ENCODE measurements at regions not wholly inside any gene's neighbourhood (a gene's known extent, or its start where the extent isn't known, plus 50 kb on each side); places are given as distances from the start of the nearest gene placed in this dataset.
"Not testable (repeated sequence)": the region's sequence is repeated elsewhere in the genome, so short reads cannot be mapped to it uniquely, and the experiment has no call there.

- no peak for DNase-seq (ENCODE audit: low read depth)
These were observed 327.2 kb downstream of the SOX9 start for GRCh38 chr17:72448019-72448418.

DNA sequence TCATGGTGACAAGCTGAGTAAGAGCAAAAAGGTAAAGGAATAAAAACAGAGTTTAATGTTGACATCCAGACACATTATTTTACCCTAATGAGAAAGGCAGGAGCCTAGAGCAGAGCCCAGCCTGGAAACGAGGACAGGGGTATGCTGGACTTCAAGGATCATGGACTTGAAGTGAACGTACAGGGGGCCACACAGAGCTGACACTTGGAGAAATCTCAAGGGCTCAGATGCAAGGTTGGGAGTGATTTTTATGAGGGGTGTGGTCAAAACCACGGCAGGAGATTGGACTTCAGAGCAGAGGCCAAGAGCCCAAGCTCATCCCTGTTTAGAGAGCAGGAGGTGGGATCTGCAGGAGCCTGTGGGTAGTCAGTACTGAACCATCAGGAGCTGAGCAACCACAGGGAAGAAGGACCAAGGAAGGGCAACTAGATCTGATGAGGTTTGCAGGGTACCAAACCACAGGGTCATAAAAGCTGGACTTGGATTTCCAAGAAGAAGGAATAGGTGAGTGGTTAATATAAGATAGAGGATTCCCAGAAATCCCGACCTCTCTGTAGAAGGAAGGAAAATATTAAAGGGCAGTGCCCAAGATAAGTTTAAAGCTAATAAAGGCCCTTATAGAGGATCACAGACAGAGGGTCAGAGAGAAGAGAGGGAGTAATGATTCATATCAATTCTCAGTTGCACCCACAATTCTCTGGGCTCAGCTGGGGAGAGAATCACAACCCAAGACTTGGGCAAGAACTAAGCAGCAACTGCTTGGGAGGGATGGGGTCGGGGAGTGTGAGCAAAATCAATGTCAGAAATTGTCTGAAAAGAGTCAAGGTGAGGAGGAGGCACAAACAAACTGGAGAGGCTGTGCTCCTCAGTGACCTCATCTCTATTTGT is 331.7 kb downstream of the SOX9 start:
- DNase-seq (ENCODE audit: low read depth): no peak

DNA sequence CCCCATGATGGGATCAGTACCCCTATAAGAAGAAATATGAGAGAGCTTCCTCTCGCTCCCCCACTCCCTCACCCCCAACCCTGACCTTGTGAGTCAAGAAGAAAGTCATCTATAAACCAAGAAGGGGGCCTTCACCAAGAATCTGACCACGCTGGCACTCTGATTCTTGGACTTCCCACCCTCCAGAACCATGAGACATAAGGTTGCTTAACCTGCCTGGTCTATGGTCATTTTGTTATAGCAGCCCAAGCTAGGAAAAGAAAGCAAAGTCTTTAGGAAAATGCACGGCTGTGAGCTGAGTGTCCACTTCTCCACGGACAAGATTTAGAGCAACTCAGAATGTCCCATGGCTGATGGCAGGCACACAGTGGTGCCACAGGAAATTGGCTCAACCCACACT is 333.5 kb downstream of the SOX9 start:
- no peak for DNase-seq (ENCODE audit: low read depth)

DNA sequence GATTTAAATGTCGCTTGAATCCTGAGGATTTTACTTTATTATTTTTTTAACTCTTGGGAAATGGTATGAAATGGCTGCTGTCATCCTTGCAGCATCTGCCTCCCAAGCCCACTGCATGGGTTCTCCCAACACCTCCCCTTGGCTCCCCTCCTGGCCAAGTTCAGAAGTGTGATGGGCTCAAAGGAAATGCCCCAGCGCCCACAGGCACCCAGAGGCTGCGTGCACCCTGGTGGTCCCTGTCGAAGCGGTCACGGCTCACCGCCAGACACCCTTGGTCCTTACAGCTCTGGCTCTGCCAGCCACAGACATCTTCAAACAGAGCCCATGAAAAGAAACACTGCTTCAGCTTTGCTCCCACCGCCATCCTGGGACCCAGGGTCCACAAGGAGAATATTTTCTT is 334.7 kb downstream of the SOX9 start:
- DNase-seq (ENCODE audit: low read depth): no peak

- no peak for DNase-seq (ENCODE audit: low read depth)
These were observed 335.3 kb downstream of the SOX9 start for GRCh38 chr17:72456075-72456474.

DNA sequence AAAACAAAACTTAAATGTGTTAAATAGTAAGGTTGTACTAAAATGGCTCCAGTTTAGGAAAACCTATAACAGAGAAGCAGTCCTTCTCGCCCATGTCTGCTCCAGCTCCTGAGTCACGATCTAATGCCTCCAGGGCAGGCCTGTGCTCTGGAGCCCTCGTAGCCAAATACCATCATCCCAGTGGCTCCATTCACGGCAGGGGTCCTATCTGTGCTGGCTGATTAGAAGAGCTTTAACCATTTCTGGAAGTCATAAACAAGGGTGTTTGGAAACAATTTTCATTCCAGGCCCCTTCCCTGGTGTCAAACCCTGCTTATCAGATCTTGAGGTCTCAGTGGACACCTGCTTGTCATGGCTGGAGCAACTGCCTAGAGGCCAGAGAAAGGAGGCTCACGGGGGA is 336.9 kb downstream of the SOX9 start:
- no peak for DNase-seq (ENCODE audit: low read depth)

DNA sequence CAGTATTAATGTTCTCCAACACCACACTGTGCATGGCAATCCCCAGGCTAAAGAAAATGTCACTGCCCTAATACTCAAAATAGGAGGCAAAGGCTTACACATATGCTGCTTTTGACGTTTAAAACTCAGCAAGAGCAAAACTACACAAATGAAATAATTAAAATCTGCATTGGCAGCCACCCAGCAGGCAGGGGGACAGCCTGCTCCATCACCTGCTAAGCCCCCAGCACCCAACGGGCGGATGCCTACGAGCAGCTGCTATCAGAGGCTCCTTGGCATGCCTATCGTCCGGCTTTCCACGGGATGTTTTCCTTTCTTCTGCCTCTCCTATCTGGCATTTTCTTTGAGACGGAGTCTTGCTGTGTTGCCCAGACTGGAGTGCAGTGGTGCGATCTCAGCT is 337.5 kb downstream of the SOX9 start:
- DNase-seq (ENCODE audit: low read depth): no peak

GRCh38 chr17:72460711-72461110 is 339.9 kb downstream of the SOX9 start:
- DNase-seq (ENCODE audit: low read depth): no peak

DNA sequence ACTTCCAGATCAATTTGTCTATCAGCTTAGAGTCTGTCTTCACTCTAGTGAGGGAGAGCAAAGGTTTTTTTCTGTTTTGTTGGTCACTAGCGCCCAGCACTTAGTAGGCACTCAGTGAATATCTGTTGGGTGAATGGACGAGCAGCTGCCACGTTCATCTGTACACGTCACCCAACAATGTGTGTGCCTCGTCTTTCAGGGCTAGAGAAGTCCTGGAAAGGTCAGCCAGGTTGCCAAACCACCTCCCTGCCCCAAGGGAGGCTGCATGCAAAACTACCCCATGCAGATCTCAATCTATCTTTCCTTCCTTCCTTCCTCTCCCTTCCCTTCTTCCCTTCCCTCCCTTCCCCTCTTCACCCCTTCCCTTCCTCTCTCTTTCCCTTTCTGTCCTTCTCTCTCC is 340.9 kb downstream of the SOX9 start:
- DNase-seq (ENCODE audit: low read depth): no peak

DNA sequence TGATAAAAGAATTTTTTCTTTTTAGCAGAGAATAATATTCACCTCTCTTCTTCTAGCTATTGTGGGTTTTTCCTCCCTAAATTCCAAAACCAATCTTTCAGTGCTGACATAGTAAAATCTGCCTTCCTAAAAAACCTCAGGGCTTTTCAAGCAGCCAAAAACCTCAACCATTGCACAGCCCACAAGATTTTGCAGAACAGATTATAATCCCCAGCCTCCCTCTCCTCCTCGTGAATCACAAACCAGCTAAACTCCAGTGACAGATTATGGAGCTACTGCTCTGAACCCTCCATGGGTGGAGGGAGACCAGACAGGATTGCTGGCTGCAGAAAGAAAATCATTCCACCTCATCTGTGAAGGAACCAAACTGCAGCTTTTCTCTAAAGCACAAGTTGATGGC is 341.6 kb downstream of the SOX9 start:
- DNase-seq (ENCODE audit: low read depth): no peak

GRCh38 chr17:72462814-72463213 is 342.0 kb downstream of the SOX9 start:
- no peak for DNase-seq (ENCODE audit: low read depth)

DNA sequence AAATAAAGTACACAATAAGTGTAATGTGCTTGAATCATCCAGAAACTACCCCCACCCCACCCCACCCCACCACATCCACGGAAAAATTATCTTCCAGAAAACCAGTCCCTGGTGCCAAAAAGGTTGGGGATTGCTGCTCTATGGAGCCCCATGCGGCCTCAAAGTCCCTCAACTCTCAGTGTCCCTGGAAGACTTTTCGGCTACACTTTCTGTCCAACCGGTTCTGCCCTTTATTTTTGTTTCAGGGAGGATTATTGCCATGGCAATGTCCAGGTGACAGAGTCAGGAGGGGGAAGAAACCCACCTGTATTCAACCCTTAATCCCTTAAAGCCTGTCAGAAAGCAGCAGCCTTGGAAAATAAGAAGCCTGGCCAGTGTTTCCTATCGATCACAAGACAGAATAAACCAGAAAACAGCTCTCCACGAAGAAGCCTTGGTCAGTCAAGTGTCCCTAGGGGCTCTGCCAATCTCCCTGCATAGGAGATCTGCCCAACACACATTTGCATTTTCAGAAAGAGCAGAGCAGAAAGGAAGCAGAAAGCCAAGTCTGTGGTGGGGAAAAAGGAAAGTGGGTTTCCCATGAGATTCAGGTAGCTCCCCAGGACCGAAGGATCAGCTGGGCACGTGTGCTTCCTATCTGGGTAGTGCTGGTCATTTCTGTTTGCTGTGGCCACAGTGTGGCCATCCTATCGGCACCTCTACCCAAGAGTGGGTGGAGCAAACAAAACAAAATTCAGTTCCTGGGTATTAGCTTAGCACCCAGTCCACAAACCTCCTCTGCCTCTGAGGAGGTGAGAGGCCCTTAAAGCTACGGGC is 342.7 kb downstream of the SOX9 start:
- DNase-seq (ENCODE audit: low read depth): no peak

DNA sequence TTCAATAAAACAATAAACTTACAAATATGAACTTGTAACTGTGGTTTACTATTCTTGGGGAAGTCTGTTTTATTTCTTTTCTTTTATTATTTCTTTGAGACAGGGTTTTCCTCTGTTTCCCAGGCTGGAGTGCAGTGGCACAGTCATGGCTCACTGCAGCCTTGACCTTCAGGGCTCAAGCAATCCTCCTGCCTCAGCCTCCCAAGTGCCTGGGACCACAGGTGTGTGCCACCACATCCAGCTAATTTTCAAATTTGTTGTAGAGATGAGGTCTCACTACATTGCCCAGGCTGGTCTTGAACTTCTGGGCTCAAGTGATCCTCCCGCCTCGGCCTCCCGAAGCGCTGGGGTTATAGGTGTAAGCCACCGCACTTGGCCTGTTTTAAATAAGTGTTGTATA is 343.4 kb downstream of the SOX9 start:
- DNase-seq (ENCODE audit: low read depth): not testable (repeated sequence)

DNA sequence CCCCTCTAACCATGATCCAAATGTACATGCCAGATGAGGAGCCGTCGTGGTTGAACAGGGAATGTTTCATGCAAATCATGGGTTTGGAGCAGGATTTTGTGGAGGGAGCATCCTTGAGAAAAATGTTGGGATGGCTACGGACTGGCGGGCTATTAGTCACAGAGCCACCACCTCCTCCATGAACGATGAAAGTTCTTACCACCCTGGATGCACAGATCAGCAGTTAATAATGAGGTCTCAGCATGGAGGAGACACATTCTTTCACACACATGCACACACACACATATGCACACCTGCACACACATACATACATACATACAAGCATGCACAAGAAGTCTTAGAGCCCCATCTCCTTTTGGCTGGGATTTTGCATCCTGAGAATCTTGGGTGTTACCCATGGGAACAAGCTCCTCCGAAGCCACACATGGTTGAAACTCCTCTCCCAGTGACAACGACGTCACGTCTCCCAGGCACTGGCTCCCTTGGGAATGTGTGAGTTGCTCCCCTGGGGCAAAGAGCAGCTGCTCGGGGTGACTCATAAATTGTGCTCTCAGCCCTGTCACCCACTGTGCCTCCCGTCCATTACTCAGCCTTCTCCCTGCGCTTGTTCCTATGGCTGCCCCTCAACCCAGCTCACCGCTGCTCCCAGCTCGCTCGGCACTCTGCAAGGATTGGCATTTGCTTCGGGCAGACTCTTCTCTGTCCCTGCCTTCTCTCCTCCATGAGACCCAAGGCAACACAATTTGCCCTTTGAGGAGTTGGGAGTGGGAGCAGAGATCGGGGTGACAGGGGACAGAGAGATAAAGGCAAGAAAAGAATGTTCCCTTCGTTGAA is 344.6 kb downstream of the SOX9 start:
- DNase-seq (ENCODE audit: low read depth): no peak

- no peak for DNase-seq (ENCODE audit: low read depth)
These were observed 345.4 kb downstream of the SOX9 start for GRCh38 chr17:72466199-72466598.

- DNase-seq (ENCODE audit: low read depth): no peak
These were observed 345.8 kb downstream of the SOX9 start for GRCh38 chr17:72466606-72467005.

- DNase-seq (ENCODE audit: low read depth): no peak
These were observed 347.2 kb downstream of the SOX9 start for GRCh38 chr17:72467841-72468653.

DNA sequence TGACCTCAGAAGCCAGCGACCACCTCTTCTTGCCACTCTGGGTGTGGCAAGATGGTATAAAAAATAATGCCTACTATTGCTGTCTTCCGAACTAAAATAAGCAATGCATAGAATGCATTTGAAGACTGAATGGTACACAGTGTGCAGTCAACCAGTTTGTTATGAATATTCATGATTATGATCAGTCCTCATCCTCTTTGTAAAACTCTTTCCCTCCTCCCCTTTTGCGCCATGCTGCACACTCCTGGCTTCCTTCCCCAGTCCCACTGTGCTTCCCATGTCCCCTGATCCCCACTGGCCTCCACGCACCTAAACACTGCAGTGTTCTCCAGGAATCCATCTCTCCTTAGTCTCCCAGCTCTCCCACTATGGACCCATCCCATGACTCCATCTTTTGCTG is 348.0 kb downstream of the SOX9 start:
- DNase-seq (ENCODE audit: low read depth): no peak

- DNase-seq (ENCODE audit: low read depth): no peak
These were observed 349.4 kb downstream of the SOX9 start for GRCh38 chr17:72470121-72470705.

DNA sequence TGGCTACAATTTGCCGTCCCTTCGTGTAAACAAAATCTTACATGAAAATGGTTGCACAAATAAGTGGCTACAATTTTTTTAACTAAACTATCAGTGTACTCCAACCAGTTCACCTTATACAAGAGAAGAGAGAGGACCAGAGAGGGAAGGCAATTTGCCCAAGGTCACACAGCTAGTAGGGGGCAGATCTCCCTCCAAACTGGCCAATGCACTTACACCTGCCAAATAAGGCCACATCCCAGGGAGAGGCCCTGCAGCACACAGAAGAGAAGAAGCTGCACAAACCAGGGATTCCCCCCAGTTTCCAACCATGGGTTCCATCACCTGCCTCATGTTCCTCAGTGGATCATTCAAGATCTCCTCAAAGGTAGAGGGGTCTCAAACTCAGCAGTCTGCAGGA is 349.9 kb downstream of the SOX9 start:
- DNase-seq (ENCODE audit: low read depth): no peak

GRCh38 chr17:72471296-72471695 is 350.5 kb downstream of the SOX9 start:
- DNase-seq (ENCODE audit: low read depth): no peak

All from fibroblast of the conjunctiva (primary cell).